Activated T-cell treated with anti-CD3 and anti-CD28 coated beads, Interleukin-2, amount 50 U/mL, for 4 hours (primary cell): ENCODE measurements at regions not wholly inside any gene's neighbourhood (a gene's known extent, or its start where the extent isn't known, plus 50 kb on each side); places are given as distances from the start of the nearest gene placed in this dataset.
A peak's percentile ranks its signal among the peaks of the same experiment; 100 is the strongest.
"Not testable (repeated sequence)": the region's sequence is repeated elsewhere in the genome, so short reads cannot be mapped to it uniquely, and the experiment has no call there.

Source experiments
- ATAC-seq, 2 donors: fragments of 200-7000 bp; cut with Tn5 transposase; one replicate each; pipeline ENCODE4 v1.10.0; 2021
- DNase-seq: peaks from one replicate; pipeline ENCODE4 v3.0.0-alpha.2; 2020
- H3K27me3 Mint-ChIP-seq: one replicate; pipeline ENCODE4 v1.8.0; 2021; ENCODE audit warnings: low read depth, mixed read lengths
- H3K36me3 Mint-ChIP-seq: one replicate; pipeline ENCODE4 v1.8.0; 2022; ENCODE audit warnings: mixed read lengths; ENCODE audit not compliant: insufficient read depth
- H3K4me1 Mint-ChIP-seq: one replicate; pipeline ENCODE4 v1.8.0; 2021; ENCODE audit warnings: low read depth, mixed read lengths
- H3K4me3 Mint-ChIP-seq: one replicate; pipeline ENCODE4 v1.8.0; 2021; ENCODE audit warnings: mild to moderate bottlenecking, moderate library complexity, mixed read lengths
- H3K9me3 Mint-ChIP-seq: one replicate; pipeline ENCODE4 v1.8.0; 2021; ENCODE audit warnings: mixed read lengths

DNA sequence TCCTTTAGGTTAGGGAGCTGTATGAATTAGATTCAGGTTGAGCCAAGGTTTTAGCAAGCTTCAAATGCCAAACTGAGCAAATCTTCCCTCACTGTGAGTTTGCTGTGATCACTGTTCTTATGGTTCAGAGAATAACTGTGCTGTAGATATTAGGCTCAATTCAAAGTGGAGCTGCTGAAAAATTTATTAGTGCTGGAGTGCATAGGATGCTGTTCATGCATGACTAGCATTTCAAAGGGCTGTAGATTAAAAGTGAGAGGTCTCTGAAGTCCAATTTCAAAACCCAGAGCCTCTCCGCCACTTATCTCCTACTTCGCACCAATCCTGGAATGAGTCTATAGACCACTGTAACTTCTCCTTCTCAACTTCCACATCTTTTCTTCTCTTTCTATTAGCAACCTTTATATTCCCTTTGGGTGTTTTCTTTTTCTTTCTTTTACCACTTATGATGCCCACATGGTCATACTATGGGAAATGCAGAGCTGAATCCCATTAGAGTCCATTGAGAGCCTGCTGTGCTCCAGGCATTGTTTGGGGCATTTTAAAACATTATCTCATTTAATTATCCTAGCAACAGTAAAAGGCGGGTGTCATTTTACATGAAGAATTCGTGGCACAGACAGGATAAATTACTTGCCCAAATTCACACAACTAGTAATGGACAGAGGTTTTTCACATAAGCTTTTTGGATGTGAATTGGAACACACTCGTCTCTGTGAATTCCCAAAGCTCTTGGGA lies 77.5 kb upstream of the EEA1 start:
- H3K4me3 Mint-ChIP-seq: no peak overlapping the region
- H3K4me1 Mint-ChIP-seq: no peaks in the 10 kb centered on the region
- no peaks in the 10 kb centered on the region for H3K9me3 Mint-ChIP-seq
- DNase-seq: no peak
- H3K27me3 Mint-ChIP-seq: no peaks in the 10 kb centered on the region
- H3K36me3 Mint-ChIP-seq: no peaks in the 10 kb centered on the region
- ATAC-seq: no peak

DNA sequence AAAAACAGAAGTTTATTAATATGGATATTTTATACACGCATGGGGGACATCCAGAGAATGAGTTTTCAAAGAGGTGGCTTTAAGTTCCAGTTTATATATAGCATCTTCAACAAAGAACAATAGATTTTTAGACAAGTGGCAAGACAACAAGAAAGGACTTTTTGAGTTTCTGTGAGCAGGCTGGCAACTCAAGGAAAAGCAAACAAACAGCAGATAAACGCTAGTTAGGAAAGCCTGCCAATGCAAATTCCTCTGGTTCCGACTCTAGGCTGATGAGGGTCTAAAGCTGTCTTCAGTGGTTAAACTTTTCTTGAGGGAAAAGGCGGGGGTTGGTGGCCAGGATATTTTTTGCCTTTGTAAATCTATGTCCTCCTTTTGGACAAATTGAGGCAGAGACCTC lies 78.4 kb upstream of the EEA1 start:
- no peaks in the 10 kb centered on the region for H3K36me3 Mint-ChIP-seq
- H3K27me3 Mint-ChIP-seq: no peaks in the 10 kb centered on the region
- DNase-seq (no peak), ATAC-seq (no peak)
- H3K4me3 Mint-ChIP-seq: no peak overlapping the region
- no peaks in the 10 kb centered on the region for H3K4me1 Mint-ChIP-seq
- H3K9me3 Mint-ChIP-seq: no peaks in the 10 kb centered on the region

DNA sequence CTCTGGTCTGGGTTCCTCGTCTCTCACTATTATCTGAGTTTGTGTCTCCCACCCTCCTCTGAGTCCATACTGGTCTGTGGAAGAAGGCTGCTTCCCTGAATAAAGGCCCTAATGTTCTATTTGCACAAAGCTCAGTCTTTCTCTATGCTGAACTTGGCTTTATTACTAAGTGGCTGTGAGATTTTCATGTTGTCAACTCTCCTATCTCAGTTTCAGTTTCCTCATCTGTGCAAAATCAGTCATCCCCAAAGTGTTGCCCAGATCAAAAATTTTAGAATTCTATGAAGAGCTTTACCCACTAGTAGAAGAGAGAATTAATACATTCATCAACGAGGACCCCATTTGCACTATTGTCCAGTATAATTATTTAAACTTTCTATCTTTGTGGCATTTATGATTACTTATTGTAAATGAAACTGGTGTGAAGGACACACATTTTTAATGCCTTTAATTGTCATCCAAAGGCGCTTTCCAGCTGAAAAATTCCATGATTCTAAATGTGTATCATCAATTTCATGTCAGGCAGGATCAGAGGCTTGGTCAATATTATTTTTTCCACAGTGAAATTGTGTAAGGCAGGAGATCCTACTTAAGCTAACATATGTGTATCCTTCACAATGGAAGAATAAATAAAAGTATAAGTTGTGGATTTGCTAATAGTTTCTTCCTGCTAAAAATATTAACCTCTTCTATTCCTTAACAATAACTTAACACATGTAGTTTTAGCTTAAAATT lies 79.1 kb upstream of the EEA1 start:
- Mint-ChIP-seq H3K9me3 (no peaks in the 10 kb centered on the region), H3K36me3 (no peaks in the 10 kb centered on the region), H3K4me1 (no peaks in the 10 kb centered on the region), H3K27me3 (no peaks in the 10 kb centered on the region), H3K4me3 (no peak overlapping the region)
- ATAC-seq (peak; percentile 18 to 30), DNase-seq (no peak)

DNA sequence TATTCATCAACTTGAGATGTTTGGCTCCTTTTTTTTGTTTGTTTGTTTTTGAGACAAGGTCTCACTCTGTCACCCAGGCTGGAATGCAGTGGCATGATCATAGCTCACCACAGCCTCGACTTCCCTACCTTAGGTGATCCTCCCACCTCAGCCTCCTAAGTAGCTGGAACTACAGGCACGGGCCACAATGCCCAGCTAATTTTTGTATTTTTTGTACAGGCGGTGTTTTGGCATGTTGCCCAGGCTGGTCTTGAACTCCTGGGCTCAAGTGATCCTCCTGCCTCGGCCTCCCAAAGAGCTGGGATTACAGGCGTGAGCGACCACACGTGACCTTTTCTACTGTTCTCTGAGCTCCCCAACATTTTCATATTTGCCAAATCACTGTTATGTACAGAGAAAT lies 79.8 kb upstream of the EEA1 start:
- DNase-seq, ATAC-seq, H3K4me1 Mint-ChIP-seq, H3K36me3 Mint-ChIP-seq, H3K27me3 Mint-ChIP-seq, H3K9me3 Mint-ChIP-seq, H3K4me3 Mint-ChIP-seq: not testable (repeated sequence)

DNA sequence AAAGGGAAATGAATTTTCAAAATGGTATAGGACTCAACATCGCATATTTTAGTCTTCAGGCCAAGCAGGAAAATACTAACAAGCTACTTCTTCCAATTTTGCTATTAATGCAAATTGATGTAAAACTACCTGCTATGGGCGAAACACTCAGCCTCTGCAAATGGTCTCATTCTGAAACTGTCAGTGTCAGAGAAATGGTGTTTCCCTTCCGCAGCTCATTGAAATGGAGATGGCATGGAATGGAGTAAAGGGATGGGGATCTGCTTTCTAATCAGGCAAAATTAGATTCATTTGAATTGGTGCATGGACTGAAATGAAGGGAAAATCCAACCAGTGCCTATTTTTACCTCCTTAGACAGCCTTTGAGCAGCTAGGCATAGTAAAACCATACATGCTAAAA lies 80.4 kb upstream of the EEA1 start:
- Mint-ChIP-seq H3K4me1 (no peaks in the 10 kb centered on the region), H3K4me3 (no peak overlapping the region), H3K9me3 (no peaks in the 10 kb centered on the region), H3K36me3 (no peaks in the 10 kb centered on the region), H3K27me3 (no peaks in the 10 kb centered on the region)
- DNase-seq: no peak
- ATAC-seq: no peak

DNA sequence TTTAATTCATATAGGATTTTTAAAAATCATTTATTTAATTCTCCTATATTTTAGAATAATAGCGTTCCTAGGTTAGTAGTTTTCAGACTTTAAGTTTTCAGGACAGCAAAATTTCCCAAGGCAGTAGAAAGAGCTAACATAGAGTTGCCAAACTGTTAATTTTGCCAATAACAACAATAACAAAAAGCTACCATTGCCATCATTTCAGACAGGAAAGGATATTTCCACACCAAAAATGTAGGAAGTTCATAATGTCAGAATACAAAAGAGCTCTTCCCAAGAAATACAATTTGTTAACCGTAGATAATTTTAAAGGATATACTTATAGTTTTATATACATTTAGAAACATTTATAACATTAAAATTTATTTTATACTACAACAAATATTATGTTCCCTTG lies 81.4 kb upstream of the EEA1 start:
- DNase-seq (no peak), ATAC-seq (no peak)
- Mint-ChIP-seq H3K36me3 (no peaks in the 10 kb centered on the region), H3K9me3 (no peaks in the 10 kb centered on the region), H3K4me1 (no peaks in the 10 kb centered on the region), H3K4me3 (no peak overlapping the region), H3K27me3 (no peaks in the 10 kb centered on the region)

DNA sequence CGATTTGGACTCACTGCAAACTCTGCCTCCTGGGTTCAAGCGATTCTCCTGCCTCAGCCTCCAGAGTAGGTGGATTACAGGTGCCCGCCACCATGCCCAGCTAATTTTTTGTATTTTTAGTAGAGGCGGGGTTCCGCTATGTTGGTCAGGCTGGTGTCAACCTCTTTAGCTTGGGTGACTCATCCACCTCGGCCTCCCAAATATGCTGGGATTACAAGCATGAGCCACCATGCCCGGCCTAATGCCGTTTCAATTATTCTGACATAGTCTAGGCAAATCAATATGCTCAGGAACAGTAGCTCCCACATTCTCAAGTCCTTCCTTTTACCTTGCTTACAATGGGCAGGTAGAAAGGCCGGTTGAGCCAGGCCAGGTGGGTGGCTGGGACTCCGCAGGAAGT lies 82.0 kb upstream of the EEA1 start:
- DNase-seq (no peak), ATAC-seq (no peak)
- Mint-ChIP-seq H3K27me3 (no peaks in the 10 kb centered on the region), H3K4me1 (no peaks in the 10 kb centered on the region), H3K4me3 (no peak overlapping the region), H3K9me3 (no peaks in the 10 kb centered on the region), H3K36me3 (no peaks in the 10 kb centered on the region)

DNA sequence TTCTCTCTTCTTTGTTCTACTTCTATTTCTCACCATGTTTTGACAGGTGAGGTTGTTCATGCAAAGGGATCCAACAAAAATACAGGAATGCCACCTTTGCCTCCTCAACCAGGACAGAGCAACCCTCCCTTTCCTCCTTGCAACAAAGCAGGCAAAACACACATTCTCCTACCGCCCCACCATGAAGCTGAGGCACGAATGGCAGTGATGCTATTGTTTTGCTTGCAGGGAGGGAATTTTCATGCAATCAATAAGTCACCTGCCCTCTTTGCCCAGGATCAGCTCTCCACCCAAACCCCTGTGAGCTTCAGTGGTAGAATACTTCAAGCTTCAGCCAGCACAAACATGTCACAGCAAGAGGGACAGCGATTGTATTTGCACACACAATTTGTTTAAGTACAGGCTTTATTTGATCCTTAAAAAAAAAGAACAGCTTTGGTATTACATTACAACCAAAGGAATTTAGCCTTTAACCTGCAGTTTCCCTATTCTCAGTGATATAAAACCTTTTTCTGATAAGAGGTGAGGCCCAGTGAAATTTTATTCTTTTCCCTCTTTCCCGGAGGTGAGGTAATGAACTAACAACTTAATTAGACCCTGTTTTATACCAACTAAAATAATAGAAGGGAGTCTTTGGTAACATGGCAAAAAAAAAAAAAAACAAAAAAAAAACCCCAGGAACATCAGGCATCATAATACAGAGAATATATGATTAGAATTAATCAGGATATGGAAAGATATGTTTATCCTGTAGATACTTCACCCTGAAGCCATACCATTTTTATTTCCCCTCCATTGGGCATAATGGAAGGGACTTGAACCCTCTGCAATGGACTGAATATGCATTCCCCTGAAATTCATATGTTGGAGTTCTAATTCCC lies 87.0 kb upstream of the EEA1 start:
- no peaks in the 10 kb centered on the region for H3K9me3 Mint-ChIP-seq
- no peak for DNase-seq
- no peak overlapping the region for H3K4me3 Mint-ChIP-seq
- no peaks in the 10 kb centered on the region for H3K27me3 Mint-ChIP-seq
- H3K36me3 Mint-ChIP-seq: no peaks in the 10 kb centered on the region
- ATAC-seq: no peak
- no peaks in the 10 kb centered on the region for H3K4me1 Mint-ChIP-seq

DNA sequence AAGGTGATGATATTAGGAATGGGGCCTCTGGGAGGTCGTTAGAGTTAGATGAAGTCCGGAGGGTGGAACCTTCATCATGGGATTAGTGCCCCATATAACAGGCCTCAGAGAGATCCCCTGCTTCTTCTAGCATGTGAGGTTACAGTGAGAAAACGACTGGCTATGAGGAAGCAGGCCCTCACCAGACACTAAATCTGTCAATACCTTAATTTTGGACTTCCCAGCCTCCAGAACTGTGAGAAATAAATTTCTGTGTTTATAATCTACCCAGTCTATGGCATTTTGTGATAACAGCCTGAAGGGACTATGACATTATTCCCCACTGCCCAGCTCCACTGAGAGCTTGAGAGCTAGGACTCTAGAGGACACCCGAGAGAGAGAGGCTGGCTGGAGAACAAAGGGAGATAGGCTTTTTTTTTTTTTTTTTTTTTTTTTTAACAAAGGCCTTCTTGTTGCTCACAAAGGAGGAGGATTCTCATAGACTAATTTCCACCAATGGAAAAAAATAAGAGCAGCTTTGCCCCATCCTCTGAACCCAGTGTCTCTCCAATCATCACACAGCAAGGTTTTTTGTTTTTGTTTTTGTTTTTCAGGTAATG lies 87.8 kb upstream of the EEA1 start:
- DNase-seq (no peak), ATAC-seq (no peak)
- Mint-ChIP-seq H3K4me1 (no peaks in the 10 kb centered on the region), H3K9me3 (no peaks in the 10 kb centered on the region), H3K27me3 (no peaks in the 10 kb centered on the region), H3K36me3 (no peaks in the 10 kb centered on the region), H3K4me3 (no peak overlapping the region)

DNA sequence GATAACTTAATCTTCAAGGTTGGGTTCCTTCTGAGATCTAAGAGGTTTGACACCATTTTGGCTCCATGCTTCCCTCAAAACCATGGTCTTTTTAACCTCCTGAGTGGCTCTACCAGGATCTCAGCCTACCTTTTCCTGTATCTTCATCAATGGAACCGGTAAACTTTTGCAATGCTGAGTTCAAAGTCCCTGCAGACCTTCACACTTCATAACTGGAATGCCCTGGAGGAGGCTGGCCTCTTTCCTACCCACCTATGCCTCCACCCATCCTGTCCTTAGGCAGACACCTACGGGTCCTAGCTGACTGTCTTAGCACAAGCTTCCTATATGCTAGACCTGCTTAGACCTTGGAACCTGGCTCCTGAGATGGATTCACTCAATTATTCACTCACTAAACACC lies 89.5 kb upstream of the EEA1 start:
- ATAC-seq (no peak), DNase-seq (no peak)
- Mint-ChIP-seq H3K4me1 (no peaks in the 10 kb centered on the region), H3K36me3 (no peaks in the 10 kb centered on the region), H3K27me3 (no peaks in the 10 kb centered on the region), H3K9me3 (no peaks in the 10 kb centered on the region), H3K4me3 (no peak overlapping the region)

DNA sequence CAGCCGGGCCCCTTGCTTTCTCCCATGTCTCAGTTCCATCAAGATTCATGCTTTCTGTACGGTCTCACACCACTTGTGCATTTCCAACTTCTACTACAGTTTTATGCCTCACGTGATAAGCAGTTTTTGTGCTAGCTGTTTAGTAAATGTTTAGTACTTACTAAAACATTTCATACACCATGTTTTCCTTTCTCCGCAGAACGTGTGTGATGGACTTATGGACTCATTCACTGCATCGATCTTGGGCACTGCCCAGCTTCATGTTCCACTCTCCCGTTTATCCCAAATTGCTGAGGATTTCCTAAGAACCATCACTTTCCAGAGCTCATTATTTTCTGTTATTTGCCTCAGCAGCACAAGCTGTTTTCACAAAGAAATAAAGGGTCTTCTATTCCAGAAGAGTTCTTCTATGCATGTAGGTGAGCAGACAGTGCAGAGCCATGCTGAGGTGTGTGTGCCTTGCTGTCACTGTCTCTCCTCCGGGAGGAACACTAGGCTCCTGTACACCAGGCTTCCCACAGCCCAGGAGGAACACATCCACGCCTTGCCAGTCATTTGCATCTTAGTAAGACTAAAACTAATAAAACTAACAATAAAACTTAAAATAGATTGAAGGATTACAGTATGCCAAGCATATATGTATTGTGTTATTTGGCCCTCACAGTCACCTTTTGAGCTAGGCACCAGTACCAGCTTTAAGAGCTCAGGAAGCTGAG lies 90.3 kb upstream of the EEA1 start:
- no peaks in the 10 kb centered on the region for H3K36me3 Mint-ChIP-seq
- no peak for ATAC-seq
- no peaks in the 10 kb centered on the region for H3K4me1 Mint-ChIP-seq
- DNase-seq: no peak
- no peaks in the 10 kb centered on the region for H3K27me3 Mint-ChIP-seq
- H3K4me3 Mint-ChIP-seq: no peak overlapping the region
- H3K9me3 Mint-ChIP-seq: no peaks in the 10 kb centered on the region

DNA sequence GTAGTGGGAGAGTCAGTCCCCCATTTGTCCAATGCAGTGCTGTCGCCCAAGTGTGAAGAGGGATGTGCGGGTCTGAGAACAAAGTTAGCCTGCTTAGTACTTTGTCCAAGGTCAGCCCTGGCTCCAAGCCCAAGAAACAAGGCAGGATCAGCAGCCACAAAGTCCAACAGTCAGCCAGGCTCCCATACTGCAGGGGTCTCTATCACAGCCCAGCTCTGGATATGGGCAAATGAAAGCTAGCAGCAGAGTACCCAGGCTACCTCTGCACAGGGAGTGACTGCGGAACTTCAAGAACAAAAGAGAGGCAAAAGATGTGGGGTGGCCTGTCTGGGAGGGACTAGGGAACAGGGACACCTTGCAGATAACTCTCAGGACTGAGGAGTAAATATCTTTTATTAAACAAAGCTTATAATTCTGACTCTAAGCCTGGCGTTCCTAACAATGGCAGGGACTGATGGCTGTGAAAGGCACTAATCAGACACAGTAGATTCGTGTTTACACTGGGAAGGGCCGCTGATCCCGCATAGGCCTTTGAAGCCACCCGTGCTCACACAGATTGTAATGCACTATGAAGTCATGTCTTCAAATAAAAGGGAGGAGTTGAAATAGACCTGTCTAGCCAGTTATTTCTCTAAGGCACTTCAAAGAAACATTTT lies 91.0 kb upstream of the EEA1 start:
- Mint-ChIP-seq H3K36me3 (no peaks in the 10 kb centered on the region), H3K9me3 (no peaks in the 10 kb centered on the region), H3K4me1 (no peaks in the 10 kb centered on the region), H3K27me3 (no peaks in the 10 kb centered on the region), H3K4me3 (no peak overlapping the region)
- DNase-seq (no peak), ATAC-seq (no peak)

DNA sequence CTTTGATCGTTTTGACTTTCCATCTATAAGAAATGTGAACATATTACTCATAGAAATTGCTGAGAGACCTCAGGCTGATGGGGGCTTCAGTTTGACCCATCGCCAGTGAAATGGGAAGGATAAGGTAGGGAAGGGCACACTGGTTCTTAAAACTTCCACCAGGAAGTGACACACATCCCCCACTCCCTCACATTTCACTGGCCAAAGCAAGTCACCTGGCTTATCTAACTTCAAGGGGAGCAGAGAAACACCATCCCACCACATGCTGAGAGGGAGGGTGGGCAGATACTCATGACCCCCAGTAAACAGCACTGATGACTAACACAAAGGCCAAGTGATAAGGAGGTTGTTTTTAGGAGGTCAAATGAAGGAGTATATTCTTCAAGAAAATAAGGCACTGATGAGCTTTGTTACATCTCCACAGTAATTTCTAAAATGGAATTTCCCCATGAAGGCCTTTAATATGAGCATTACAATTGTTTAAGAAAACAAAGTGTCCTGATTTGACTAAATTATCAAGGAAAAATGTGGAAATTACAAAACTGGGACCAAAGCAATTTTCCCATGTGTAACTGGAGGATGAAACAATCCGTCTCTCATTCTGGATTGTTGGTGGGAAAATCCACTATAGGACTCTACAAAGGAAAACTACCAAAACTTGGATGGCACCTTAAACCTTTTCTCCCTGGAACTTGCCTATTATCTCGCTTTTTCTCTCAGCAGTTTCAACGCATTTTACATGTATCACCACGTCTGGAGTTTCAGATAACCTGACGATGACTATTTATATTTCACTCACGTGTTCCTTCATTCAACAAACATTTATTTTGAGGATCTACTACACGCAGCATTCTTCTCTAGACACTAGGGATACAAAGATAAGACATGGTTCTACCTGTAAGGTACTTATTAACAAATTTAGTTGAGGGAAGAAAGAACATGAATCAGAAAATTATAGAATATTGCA lies 91.8 kb upstream of the EEA1 start:
- Mint-ChIP-seq H3K36me3 (no peaks in the 10 kb centered on the region), H3K4me1 (no peaks in the 10 kb centered on the region), H3K4me3 (no peak overlapping the region), H3K27me3 (no peaks in the 10 kb centered on the region), H3K9me3 (no peaks in the 10 kb centered on the region)
- DNase-seq (no peak), ATAC-seq (no peak)
